SK-N-SH (cell line): ENCODE measurements at regions not wholly inside any gene's neighbourhood (a gene's known extent, or its start where the extent isn't known, plus 50 kb on each side); places are given as distances from the start of the nearest gene placed in this dataset.
"Not testable (repeated sequence)": the region's sequence is repeated elsewhere in the genome, so short reads cannot be mapped to it uniquely, and the experiment has no call there.

Source experiments
- CTCF ChIA-PET: fragments of 300-600, 350-600 bp; formaldehyde crosslinking; extraction: SDS; loops from one replicate; lab custom pipeline; 2021; lab: Yijun Ruan, JAX
- POLR2A ChIA-PET: fragments of 350-600 bp; sonication (Branson Sonifier 250); formaldehyde crosslinking; extraction: SDS; loops from one replicate; lab custom pipeline; 2020; ENCODE audit warnings: antibody characterized with exemption, inconsistent platforms; lab: Yijun Ruan, JAX
- DNase-seq: peaks from one replicate; pipeline ENCODE4 v3.0.0; 2012
- H2AFZ ChIP-seq: fragments of 200-600 bp; sonication (generic); 2 replicates; pipeline ENCODE4 v1.8.1; 2016; ENCODE audit warnings: antibody characterized with exemption, mild to moderate bottlenecking, low read depth
- H3F3A ChIP-seq: fragments of 200-600 bp; sonication (generic); replicated peaks from 2 replicates; pipeline ENCODE3; 2016; ENCODE audit warnings: antibody characterized with exemption, mild to moderate bottlenecking; ENCODE audit not compliant: insufficient read depth
- H3K27ac ChIP-seq, 2 experiments: fragments of 200-500 bp in 1 of 2; fragments of 200-600 bp in 1 of 2; sonication (Bioruptor generic) in 1 of 2; sonication (generic), shearing (Covaris generic) in 1 of 2; 2 replicates each; pipeline versions ENCODE4 v1.5.1 to v1.6.1; 2014 to 2016; ENCODE audit warnings: low read depth in 2 of 2, inconsistent platforms in 1 of 2, low read length in 1 of 2, mild to moderate bottlenecking in 1 of 2, mixed read lengths in 1 of 2
- H3K27me3 ChIP-seq: fragments of 200-600 bp; sonication (generic), shearing (Covaris generic); 2 replicates; pipeline ENCODE4 v1.6.1; 2016; ENCODE audit warnings: mixed run types; ENCODE audit not compliant: insufficient read depth
- H3K36me3 ChIP-seq, 2 experiments: fragments of 200-500 bp in 1 of 2; fragments of 200-600 bp in 1 of 2; sonication (Bioruptor generic) in 1 of 2; sonication (generic) in 1 of 2; replicated peaks in 1 of 2; 2 replicates each; pipeline versions ENCODE3 to v1.5.1; 2014 to 2016; ENCODE audit warnings: low read length in 1 of 2, mild to moderate bottlenecking in 1 of 2; ENCODE audit not compliant: insufficient read depth in 2 of 2, control insufficient read depth in 1 of 2
- H3K4me1 ChIP-seq, 2 experiments: fragments of 200-500 bp in 1 of 2; fragments of 200-600 bp in 1 of 2; sonication (Bioruptor generic) in 1 of 2; sonication (generic), shearing (Covaris generic) in 1 of 2; 2 replicates each; pipeline versions ENCODE4 v1.5.1 to v1.6.1; 2014 to 2016; ENCODE audit warnings: low read depth in 1 of 2, low read length in 1 of 2, mixed run types in 1 of 2; ENCODE audit not compliant: insufficient read depth in 2 of 2, control insufficient read depth in 1 of 2
- H3K4me2 ChIP-seq: fragments of 200-600 bp; sonication (generic), shearing (Covaris generic); 2 replicates; pipeline ENCODE4 v1.6.1; 2017; ENCODE audit warnings: mixed run types
- H3K4me3 ChIP-seq, 2 experiments: fragments of 200-500 bp in 1 of 2; fragments of 200-600 bp in 1 of 2; sonication (Bioruptor generic) in 1 of 2; sonication (generic), shearing (Covaris generic) in 1 of 2; 2 replicates each; pipeline versions ENCODE4 v1.5.1 to v1.8.1; 2014 to 2016; ENCODE audit warnings: low read depth in 2 of 2, inconsistent platforms in 1 of 2, low read length in 1 of 2, mild to moderate bottlenecking in 1 of 2, mixed read lengths in 1 of 2, moderate library complexity in 1 of 2
- H3K79me2 ChIP-seq: fragments of 200-600 bp; sonication (generic); 2 replicates; pipeline ENCODE4 v1.8.1; 2017; ENCODE audit warnings: mild to moderate bottlenecking; ENCODE audit not compliant: insufficient read depth
- H3K9ac ChIP-seq: fragments of 200-600 bp; sonication (generic); 2 replicates; pipeline ENCODE4 v1.6.1; 2017; ENCODE audit warnings: mixed run types
- H3K9me2 ChIP-seq: fragments of 200-600 bp; sonication (generic); 2 replicates; pipeline ENCODE4 v1.6.1; 2017; ENCODE audit warnings: mixed run types
- H3K9me3 ChIP-seq: fragments of 200-600 bp; sonication (generic); 2 replicates; pipeline ENCODE4 v1.6.1; 2017; ENCODE audit warnings: mixed run types, mild to moderate bottlenecking, moderate library complexity
- H4K20me1 ChIP-seq: fragments of 200-600 bp; sonication (generic); 2 replicates; pipeline ENCODE4 v1.6.1; 2017; ENCODE audit warnings: mild to moderate bottlenecking, mixed run types; ENCODE audit not compliant: insufficient read depth
- EP300 ChIP-seq, 2 experiments: IDR thresholded peaks; 2 replicates each; pipeline versions ENCODE4 v1.4.0 to v1.6.1; 2012; ENCODE audit warnings: borderline replicate concordance in 1 of 2, low read depth in 1 of 2, low read length in 1 of 2
- EZH2phosphoT487 ChIP-seq: fragments of 200-600 bp; sonication (generic); IDR thresholded peaks from 2 replicates; pipeline ENCODE4 v1.6.1; 2017; ENCODE audit warnings: low read depth, mixed run types, mild to moderate bottlenecking, antibody characterized with exemption, moderate library complexity, borderline replicate concordance
- GATA2 ChIP-seq: sonication (generic); formaldehyde crosslinking; IDR thresholded peaks from 2 replicates; pipeline ENCODE4 v1.5.0; 2020; ENCODE audit warnings: mild to moderate bottlenecking, missing genetic modification reagents
- MXI1 ChIP-seq: IDR thresholded peaks from 2 replicates; pipeline ENCODE4 v1.6.1; 2012; ENCODE audit warnings: mild to moderate bottlenecking, low read depth, low read length, improper control_type of control experiment
- WGBS: methylation state at CpG from one replicate; pipeline ENCODE4 v1.1.6; 2017; ENCODE audit warnings: low lambda C conversion rate; 5-methylcytosine and 5-hydroxymethylcytosine counted together
- TF ChIP-seq, protein P1 (sequence below): IDR thresholded peaks from 2 replicates; pipeline ENCODE4 v1.4.0; 2012; ENCODE audit warnings: low read depth
- TF ChIP-seq, protein P2 (sequence below): fragments of 150-350 bp; IDR thresholded peaks from 2 replicates; pipeline ENCODE4 v1.6.1; 2016; ENCODE audit warnings: mild to moderate bottlenecking, low read depth, low read length

DNA sequence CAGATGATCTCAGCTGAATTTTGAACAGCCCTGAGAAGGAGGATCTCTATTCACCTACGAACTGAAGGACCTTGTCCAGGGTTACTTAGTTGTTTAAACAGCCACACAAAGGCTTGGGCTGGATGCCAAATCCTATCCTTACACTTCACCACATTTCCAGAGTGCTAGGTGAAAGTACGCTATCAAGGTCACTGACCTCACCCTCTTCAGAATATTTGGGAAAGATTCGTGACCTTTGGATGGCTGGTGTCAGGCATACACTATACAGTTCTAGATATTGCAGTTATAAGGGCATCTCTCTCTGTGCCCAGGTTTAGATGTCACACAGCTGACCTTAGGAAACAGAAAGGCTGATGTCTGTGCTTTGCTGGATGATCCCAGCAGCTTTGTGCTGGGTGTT is 61.2 kb upstream of the ABLIM1 start:
- ChIA-PET CTCF (no interaction called here), POLR2A (no interaction called here)
- Histone ChIP-seq H4K20me1 (no peaks in the 10 kb centered on the region), H3K27me3 (no peaks in the 10 kb centered on the region), H3K79me2 (no peaks in the 10 kb centered on the region), H3K4me1 (peaks cover 8 to 18% of the 10 kb centered on the region in 2 experiments), H2AFZ (no peak overlapping the region), H3F3A (peaks cover 11% of the 10 kb centered on the region), H3K4me3 (no peak overlapping the region), H3K36me3 (no peaks in the 10 kb centered on the region), H3K4me2 (no peak overlapping the region), H3K9ac (no peak overlapping the region), H3K27ac (no peak overlapping the region), H3K9me3 (no peaks in the 10 kb centered on the region), H3K9me2 (no peaks in the 10 kb centered on the region)
- whole genome bisulfite sequencing: 79% methylated on average over 3 of the region's 3 CpGs
- TF ChIP-seq MXI1 (no peak), EZH2phosphoT487 (no peak)
- TF ChIP-seq, protein P1, sequence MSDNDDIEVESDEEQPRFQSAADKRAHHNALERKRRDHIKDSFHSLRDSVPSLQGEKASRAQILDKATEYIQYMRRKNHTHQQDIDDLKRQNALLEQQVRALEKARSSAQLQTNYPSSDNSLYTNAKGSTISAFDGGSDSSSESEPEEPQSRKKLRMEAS: no peak
- no peak for DNase-seq

DNA sequence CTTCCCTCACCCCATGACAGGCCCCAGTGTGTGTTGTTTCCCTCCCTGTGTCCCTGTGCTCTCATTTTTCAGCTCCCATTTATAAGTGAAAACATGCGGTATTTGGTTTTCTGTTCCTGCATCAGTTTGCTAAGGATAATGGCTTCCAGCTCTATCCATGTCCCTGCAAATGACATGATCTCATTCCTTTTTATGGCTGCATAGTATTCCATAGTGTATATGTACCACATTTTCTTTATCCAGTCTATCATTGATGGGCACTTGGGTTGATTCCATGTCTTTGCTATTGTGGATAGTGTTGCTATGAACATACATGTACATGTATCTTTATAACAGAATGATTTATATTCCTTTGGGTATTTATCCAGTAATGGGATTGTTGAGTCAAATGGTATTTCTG is 61.9 kb upstream of the ABLIM1 start:
- H3K4me3 ChIP-seq, H3F3A ChIP-seq, H3K27ac ChIP-seq, H3K79me2 ChIP-seq, H3K9ac ChIP-seq, H4K20me1 ChIP-seq, H3K9me2 ChIP-seq, DNase-seq, H3K4me2 ChIP-seq, POLR2A ChIA-PET, H2AFZ ChIP-seq, H3K27me3 ChIP-seq, H3K36me3 ChIP-seq, H3K9me3 ChIP-seq: not testable (repeated sequence)
- WGBS: 100% methylated on average over 1 of the region's 1 CpG
- CTCF ChIA-PET: interaction anchor here (0.6 kb wide), 1 partner anchor 42 kb away, joined by 3 read pairs; no protein-coding TSS in a partner anchor
- H3K4me1 ChIP-seq: peaks cover 5 to 21% of the 10 kb centered on the region in 2 experiments; a peak in 3 of 4 replicates

DNA sequence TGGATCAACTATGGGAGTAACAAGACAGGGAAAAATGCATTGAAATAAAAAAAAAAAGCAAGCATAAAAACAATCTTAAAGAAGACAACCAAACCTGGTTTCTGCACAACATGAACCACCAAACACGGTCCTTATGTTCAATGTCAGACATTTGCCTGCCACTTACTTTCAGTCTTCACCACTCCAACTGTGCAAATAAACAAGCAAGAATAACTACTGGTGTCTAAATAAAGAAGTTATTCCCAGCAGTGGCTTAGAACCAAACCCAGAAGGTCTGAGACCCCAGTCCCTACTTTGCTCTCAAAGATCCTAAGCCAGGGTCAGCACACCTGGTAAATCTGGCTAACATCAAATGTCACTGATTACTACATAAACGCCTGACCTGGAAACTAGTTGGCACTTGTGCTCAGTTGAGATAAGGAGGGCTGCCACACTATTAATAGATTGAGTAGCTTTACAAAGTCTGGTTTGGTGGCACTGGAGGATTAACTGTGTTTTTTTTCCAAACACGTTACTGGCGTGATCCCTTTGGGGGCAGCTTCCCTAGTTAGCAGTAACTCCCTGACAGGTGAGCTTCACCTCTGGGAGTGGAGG is 62.7 kb upstream of the ABLIM1 start:
- ChIA-PET CTCF (no interaction called here), POLR2A (no interaction called here)
- Histone ChIP-seq H3K4me2 (no peak overlapping the region), H2AFZ (no peak overlapping the region), H3K79me2 (no peaks in the 10 kb centered on the region), H3K36me3 (no peaks in the 10 kb centered on the region), H3K9me2 (no peaks in the 10 kb centered on the region), H3K4me1 (peaks cover 0 to 19% of the 10 kb centered on the region in 2 experiments; a peak in 2 of 4 replicates), H3K27me3 (no peaks in the 10 kb centered on the region), H3K27ac (no peak overlapping the region), H4K20me1 (no peaks in the 10 kb centered on the region), H3K9me3 (no peaks in the 10 kb centered on the region), H3K9ac (no peak overlapping the region), H3K4me3 (no peak overlapping the region), H3F3A (no peaks in the 10 kb centered on the region)
- WGBS: 82% methylated on average over 4 of the region's 4 CpGs
- DNase-seq: no peak
- TF ChIP-seq GATA2 (CRISPR knock-in tag) (peak; percentile 49), EP300 (IDR thresholded peaks at IDR 0.05; ENCODE audit: borderline replicate concordance in 1 of 2, low read depth in 1 of 2, low read length in 1 of 2) (0 out of 4 replicates have a peak, but pooled peaks of 1 of the 2 experiments have one; percentile 36)
- TF ChIP-seq, protein P2, sequence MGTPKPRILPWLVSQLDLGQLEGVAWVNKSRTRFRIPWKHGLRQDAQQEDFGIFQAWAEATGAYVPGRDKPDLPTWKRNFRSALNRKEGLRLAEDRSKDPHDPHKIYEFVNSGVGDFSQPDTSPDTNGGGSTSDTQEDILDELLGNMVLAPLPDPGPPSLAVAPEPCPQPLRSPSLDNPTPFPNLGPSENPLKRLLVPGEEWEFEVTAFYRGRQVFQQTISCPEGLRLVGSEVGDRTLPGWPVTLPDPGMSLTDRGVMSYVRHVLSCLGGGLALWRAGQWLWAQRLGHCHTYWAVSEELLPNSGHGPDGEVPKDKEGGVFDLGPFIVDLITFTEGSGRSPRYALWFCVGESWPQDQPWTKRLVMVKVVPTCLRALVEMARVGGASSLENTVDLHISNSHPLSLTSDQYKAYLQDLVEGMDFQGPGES: no peak

DNA sequence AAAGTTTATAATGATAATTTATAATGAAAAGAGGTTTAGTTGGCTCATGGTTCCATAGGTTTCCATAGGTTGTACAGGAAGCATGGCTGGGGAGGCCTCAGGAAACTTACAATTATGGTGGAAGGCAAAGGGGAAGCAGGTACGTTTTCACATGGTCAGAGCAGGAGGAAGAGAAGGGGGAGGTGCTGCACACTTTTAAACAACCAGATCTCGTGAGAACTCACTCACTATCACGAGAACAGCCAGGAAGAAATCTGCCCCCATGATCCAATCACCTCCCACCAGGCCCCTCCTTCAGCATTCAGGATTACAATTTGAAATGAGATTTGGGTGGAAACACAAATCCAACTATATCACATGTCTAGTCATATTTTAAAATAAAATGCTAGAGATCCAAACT is 64.1 kb upstream of the ABLIM1 start:
- H3K79me2 ChIP-seq, H3K9ac ChIP-seq, H3K4me3 ChIP-seq, H3K27ac ChIP-seq, DNase-seq, H3K4me2 ChIP-seq, H2AFZ ChIP-seq, H4K20me1 ChIP-seq, H3K27me3 ChIP-seq, POLR2A ChIA-PET, H3K36me3 ChIP-seq, H3K9me2 ChIP-seq, H3K9me3 ChIP-seq, H3F3A ChIP-seq: not testable (repeated sequence)
- WGBS: 66% methylated on average over 3 of the region's 3 CpGs
- peaks cover 0 to 16% of the 10 kb centered on the region in 2 experiments; a peak in 1 of 4 replicates for H3K4me1 ChIP-seq
- CTCF ChIA-PET: interaction anchor here (1.4 to 2.2 kb wide), 2 partner anchors 18 to 19 kb away, joined by 3 to 11 read pairs; no protein-coding TSS in a partner anchor
